Adrenal gland (tissue), 5 donors: ENCODE measurements at regions not wholly inside any gene's neighbourhood (a gene's known extent, or its start where the extent isn't known, plus 50 kb on each side); places are given as distances from the start of the nearest gene placed in this dataset.

Source experiments
- CTCF ChIP-seq, 6 experiments: fragments of 450-650 bp in 4 of 6; fragments of 200-600 bp in 2 of 6; sonication (generic) in 1 of 6; IDR thresholded peaks; 1 replicate in 5 of 6; 2 replicates in 1 of 6; pipeline versions ENCODE4 v1.5.1 to v1.8.0; 2016 to 2021; ENCODE audit warnings: antibody characterized with exemption in 6 of 6, mild to moderate bottlenecking in 2 of 6, moderate library complexity in 1 of 6
- POLR2A ChIP-seq, 2 donors: fragments of 450-650 bp; IDR thresholded peaks; one replicate each; pipeline ENCODE4 v1.6.1; 2017; ENCODE audit warnings: antibody characterized with exemption in 2 of 2, mild to moderate bottlenecking in 2 of 2, moderate library complexity in 1 of 2
- donor health status: DM: no; HTN: no; CAD: no.

- TF ChIP-seq CTCF (IDR thresholded peaks at IDR 0.05), result no peak
- no peak for TF ChIP-seq POLR2A (IDR thresholded peaks at IDR 0.05)
These were observed 200.7 kb downstream of the TJP1 start for GRCh38 chr15:29621616-29622015.
